Fibroblast of lung (primary cell): ENCODE measurements at regions not wholly inside any gene's neighbourhood (a gene's known extent, or its start where the extent isn't known, plus 50 kb on each side); places are given as distances from the start of the nearest gene placed in this dataset.
A peak's percentile ranks its signal among the peaks of the same experiment; 100 is the strongest.

Source experiments
- DNase-seq, 2 donors: peaks; one replicate each; pipeline versions ENCODE4 v3.0.0 to v3.0.0-alpha.2; 2010; ENCODE audit warnings: low read depth in 2 of 2
- H2AFZ ChIP-seq: 2 replicates; pipeline ENCODE4 v1.5.1; 2012; ENCODE audit warnings: low read length, control low read depth, inconsistent platforms
- H3K27ac ChIP-seq: 2 replicates; pipeline ENCODE4 v1.5.1; 2011; ENCODE audit warnings: low read length, control low read depth; ENCODE audit not compliant: insufficient read depth
- H3K27me3 ChIP-seq: 2 replicates; pipeline ENCODE4 v1.5.1; 2011; ENCODE audit warnings: mild to moderate bottlenecking, low read length; ENCODE audit not compliant: control insufficient read depth, insufficient read depth
- H3K36me3 ChIP-seq: 2 replicates; pipeline ENCODE4 v1.5.1; 2011; ENCODE audit warnings: low read length; ENCODE audit not compliant: control insufficient read depth, insufficient read depth
- H3K4me1 ChIP-seq: 2 replicates; pipeline ENCODE4 v1.5.1; 2011; ENCODE audit warnings: low read length; ENCODE audit not compliant: control insufficient read depth, insufficient read depth; ENCODE audit errors: extremely low read depth
- H3K4me2 ChIP-seq: 2 replicates; pipeline ENCODE4 v1.5.1; 2011; ENCODE audit warnings: low read length, control low read depth; ENCODE audit not compliant: insufficient read depth; ENCODE audit errors: extremely low read depth
- H3K4me3 ChIP-seq, 4 experiments: fragments of 200-600 bp in 1 of 4; sonication (generic) in 1 of 4; replicated peaks in 1 of 4; 2 replicates each; pipeline ENCODE4 v1.5.1; 2011 to 2016; ENCODE audit warnings: low read length in 4 of 4, low read depth in 3 of 4, mild to moderate bottlenecking in 3 of 4, control low read depth in 2 of 4, inconsistent platforms in 1 of 4, mixed read lengths in 1 of 4; ENCODE audit not compliant: insufficient read depth in 1 of 4; ENCODE audit errors: control extremely low read depth in 1 of 4
- H3K79me2 ChIP-seq: 2 replicates; pipeline ENCODE4 v1.5.1; 2012; ENCODE audit warnings: mild to moderate bottlenecking, low read length, inconsistent platforms; ENCODE audit not compliant: control insufficient read depth, insufficient read depth
- H3K9ac ChIP-seq: 2 replicates; pipeline ENCODE4 v1.5.1; 2011; ENCODE audit warnings: mild to moderate bottlenecking, low read length, control low read depth; ENCODE audit not compliant: insufficient read depth
- H3K9me3 ChIP-seq: 2 replicates; pipeline ENCODE4 v1.5.1; 2012; ENCODE audit warnings: low read depth, low read length; ENCODE audit not compliant: control insufficient read depth, insufficient read depth
- H4K20me1 ChIP-seq: 2 replicates; pipeline ENCODE4 v1.5.1; 2011; ENCODE audit warnings: low read length; ENCODE audit not compliant: control insufficient read depth, insufficient read depth; ENCODE audit errors: extremely low read depth
- EZH2 ChIP-seq: IDR thresholded peaks from 2 replicates; pipeline ENCODE4 v1.5.1; 2012; ENCODE audit warnings: low read length, control low read depth, mild to moderate bottlenecking; ENCODE audit errors: missing control alignments
- TF ChIP-seq, protein P1 (sequence below), 2 donors: IDR thresholded peaks in 1 of 2; conservative IDR thresholded peaks in 1 of 2; 1 replicate in 1 of 2; 2 replicates in 1 of 2; pipeline ENCODE4 v1.5.1; 2011 to 2012; ENCODE audit warnings: low read length in 2 of 2, control low read depth in 1 of 2, inconsistent platforms in 1 of 2, low read depth in 1 of 2, mild to moderate bottlenecking in 1 of 2

DNA sequence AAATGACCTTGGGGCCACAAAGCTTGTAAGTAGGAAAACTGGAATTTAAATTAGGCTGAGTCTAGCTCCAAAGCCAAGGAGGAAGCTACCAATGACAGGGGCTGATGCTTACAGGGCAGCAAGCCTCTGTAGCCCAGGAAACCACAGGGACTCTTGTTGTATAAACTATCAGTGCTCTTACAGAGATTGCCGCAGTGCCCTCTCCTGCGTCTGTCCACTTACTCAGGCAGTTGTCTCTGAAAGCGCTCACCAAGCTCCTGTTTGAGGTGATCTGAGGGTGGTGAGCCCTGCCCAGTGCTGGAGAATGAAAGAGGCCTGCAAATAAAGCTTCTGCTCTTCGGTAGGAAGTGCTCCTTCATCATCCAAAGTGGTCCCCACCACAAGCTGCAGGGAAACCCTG lies 498.8 kb downstream of the ARHGEF28 start:
- Histone ChIP-seq H4K20me1 (no peaks in the 10 kb centered on the region), H3K4me2 (no peak overlapping the region), H3K36me3 (no peaks in the 10 kb centered on the region), H3K27me3 (no peaks in the 10 kb centered on the region), H3K79me2 (no peaks in the 10 kb centered on the region), H3K9me3 (no peaks in the 10 kb centered on the region), H3K4me3 (no peak overlapping the region), H3K9ac (no peak overlapping the region), H2AFZ (no peak overlapping the region), H3K4me1 (no peaks in the 10 kb centered on the region), H3K27ac (no peak overlapping the region)
- TF ChIP-seq, protein P1, sequence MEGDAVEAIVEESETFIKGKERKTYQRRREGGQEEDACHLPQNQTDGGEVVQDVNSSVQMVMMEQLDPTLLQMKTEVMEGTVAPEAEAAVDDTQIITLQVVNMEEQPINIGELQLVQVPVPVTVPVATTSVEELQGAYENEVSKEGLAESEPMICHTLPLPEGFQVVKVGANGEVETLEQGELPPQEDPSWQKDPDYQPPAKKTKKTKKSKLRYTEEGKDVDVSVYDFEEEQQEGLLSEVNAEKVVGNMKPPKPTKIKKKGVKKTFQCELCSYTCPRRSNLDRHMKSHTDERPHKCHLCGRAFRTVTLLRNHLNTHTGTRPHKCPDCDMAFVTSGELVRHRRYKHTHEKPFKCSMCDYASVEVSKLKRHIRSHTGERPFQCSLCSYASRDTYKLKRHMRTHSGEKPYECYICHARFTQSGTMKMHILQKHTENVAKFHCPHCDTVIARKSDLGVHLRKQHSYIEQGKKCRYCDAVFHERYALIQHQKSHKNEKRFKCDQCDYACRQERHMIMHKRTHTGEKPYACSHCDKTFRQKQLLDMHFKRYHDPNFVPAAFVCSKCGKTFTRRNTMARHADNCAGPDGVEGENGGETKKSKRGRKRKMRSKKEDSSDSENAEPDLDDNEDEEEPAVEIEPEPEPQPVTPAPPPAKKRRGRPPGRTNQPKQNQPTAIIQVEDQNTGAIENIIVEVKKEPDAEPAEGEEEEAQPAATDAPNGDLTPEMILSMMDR (conservative IDR thresholded peaks at IDR 0.05 in 1 of 2, IDR thresholded peaks at IDR 0.05 in 1 of 2; ENCODE audit: low read depth in 1 of 2, low read length in 2 of 2): no peak
- no peak for TF ChIP-seq EZH2
- peak in 1 of 2 donors; percentile 19 for DNase-seq

GRCh38 chr5:74123929-74124328 lies 497.9 kb downstream of the ARHGEF28 start:
- no peaks in the 10 kb centered on the region for H3K9me3 ChIP-seq
- no peaks in the 10 kb centered on the region for H4K20me1 ChIP-seq
- no peak overlapping the region for H3K9ac ChIP-seq
- H3K4me2 ChIP-seq: no peak overlapping the region
- H3K4me3 ChIP-seq: no peak overlapping the region
- H3K27ac ChIP-seq: no peak overlapping the region
- no peak for DNase-seq
- TF ChIP-seq EZH2: no peak
- TF ChIP-seq, protein P1 (conservative IDR thresholded peaks at IDR 0.05 in 1 of 2, IDR thresholded peaks at IDR 0.05 in 1 of 2; ENCODE audit: low read depth in 1 of 2, low read length in 2 of 2): no peak
- H3K79me2 ChIP-seq: no peaks in the 10 kb centered on the region
- H3K36me3 ChIP-seq: no peaks in the 10 kb centered on the region
- H3K27me3 ChIP-seq: no peaks in the 10 kb centered on the region
- H3K4me1 ChIP-seq: no peaks in the 10 kb centered on the region
- no peak overlapping the region for H2AFZ ChIP-seq

GRCh38 chr5:74122979-74123590 lies 497.1 kb downstream of the ARHGEF28 start:
- Histone ChIP-seq H2AFZ (no peak overlapping the region), H4K20me1 (no peaks in the 10 kb centered on the region), H3K79me2 (no peaks in the 10 kb centered on the region), H3K4me2 (no peak overlapping the region), H3K9ac (no peak overlapping the region), H3K4me1 (no peaks in the 10 kb centered on the region), H3K27me3 (no peaks in the 10 kb centered on the region), H3K9me3 (no peaks in the 10 kb centered on the region), H3K27ac (no peak overlapping the region), H3K36me3 (no peaks in the 10 kb centered on the region), H3K4me3 (no peak overlapping the region)
- peak in 1 of 2 donors; percentile 21 for DNase-seq
- TF ChIP-seq, protein P1 (conservative IDR thresholded peaks at IDR 0.05 in 1 of 2, IDR thresholded peaks at IDR 0.05 in 1 of 2; ENCODE audit: low read depth in 1 of 2, low read length in 2 of 2): no peak
- no peak for TF ChIP-seq EZH2
